Lower leg skin (tissue), 3 donors: ENCODE measurements at regions not wholly inside any gene's neighbourhood (a gene's known extent, or its start where the extent isn't known, plus 50 kb on each side); places are given as distances from the start of the nearest gene placed in this dataset.

Experiments used
- CTCF ChIP-seq, 3 donors: fragments of 450-650 bp; IDR thresholded peaks; one replicate each; pipeline ENCODE4 v1.5.1; 2016; ENCODE audit warnings: antibody characterized with exemption in 3 of 3, mild to moderate bottlenecking in 3 of 3, moderate library complexity in 2 of 3
- POLR2A ChIP-seq, 2 donors: fragments of 450-650 bp; IDR thresholded peaks; one replicate each; pipeline ENCODE4 v1.6.1; 2016 to 2017; ENCODE audit warnings: antibody characterized with exemption in 2 of 2, mild to moderate bottlenecking in 1 of 2, moderate library complexity in 1 of 2

DNA sequence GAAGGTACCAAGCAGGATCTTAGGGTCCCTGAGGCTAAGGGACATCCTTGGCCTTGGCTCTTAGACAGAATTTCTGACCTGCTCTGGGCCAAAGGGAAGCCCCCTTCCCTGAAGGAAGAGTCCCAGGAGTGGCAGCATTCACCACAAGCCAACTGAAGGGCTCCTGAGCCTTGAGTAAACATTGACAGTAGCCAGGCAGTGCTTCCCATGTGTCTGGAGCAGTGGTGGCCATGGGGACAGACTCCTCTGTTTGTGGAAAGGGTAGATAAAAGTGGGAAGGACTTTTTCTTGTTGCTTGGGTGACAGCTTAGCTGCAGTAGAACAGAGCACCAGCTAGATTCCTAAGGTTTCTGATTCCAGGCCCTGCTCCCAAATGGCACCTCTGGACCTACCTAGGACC, 61.4 kb upstream of the VLDLR start:
- no peak for TF ChIP-seq CTCF (IDR thresholded peaks at IDR 0.05)
- TF ChIP-seq POLR2A (IDR thresholded peaks at IDR 0.05): no peak
